Endothelial cell of umbilical vein (primary cell): ENCODE measurements at regions not wholly inside any gene's neighbourhood (a gene's known extent, or its start where the extent isn't known, plus 50 kb on each side); places are given as distances from the start of the nearest gene placed in this dataset.

Source experiments
- EZH2 ChIP-seq: IDR thresholded peaks from 2 replicates; pipeline ENCODE4 v1.6.1; 2012; ENCODE audit warnings: borderline replicate concordance, low read depth, mild to moderate bottlenecking, moderate library complexity, low read length, inconsistent platforms; ENCODE audit not compliant: severe bottlenecking
- TF ChIP-seq, protein P1 (sequence below): IDR thresholded peaks from 2 replicates; pipeline ENCODE4 v1.6.1; 2011; ENCODE audit not compliant: insufficient read depth, insufficient read length

DNA sequence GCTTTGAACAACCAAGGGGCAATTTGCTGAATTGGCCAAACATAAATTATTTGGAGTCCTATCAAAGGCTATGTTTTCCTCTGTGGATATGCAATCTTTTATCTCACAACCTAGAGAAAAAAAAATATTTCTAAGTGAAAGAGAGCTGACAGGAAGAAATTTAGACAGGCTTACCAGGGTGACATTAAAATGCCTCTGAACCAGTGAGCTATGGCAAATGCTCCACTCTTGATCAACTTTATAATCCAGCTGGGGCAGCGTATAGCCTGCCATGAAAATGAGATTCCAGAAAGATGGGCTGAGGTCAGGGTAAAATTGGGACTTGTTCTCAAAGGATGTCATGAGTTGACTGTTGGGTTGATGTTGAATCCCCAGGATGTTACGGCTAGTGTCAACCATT, 399.3 kb upstream of the TRPC7 start:
- no peak for TF ChIP-seq EZH2
- TF ChIP-seq, protein P1, sequence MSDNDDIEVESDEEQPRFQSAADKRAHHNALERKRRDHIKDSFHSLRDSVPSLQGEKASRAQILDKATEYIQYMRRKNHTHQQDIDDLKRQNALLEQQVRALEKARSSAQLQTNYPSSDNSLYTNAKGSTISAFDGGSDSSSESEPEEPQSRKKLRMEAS, result no peak
